K562 (cell line): ENCODE measurements at regions not wholly inside any gene's neighbourhood (a gene's known extent, or its start where the extent isn't known, plus 50 kb on each side); places are given as distances from the start of the nearest gene placed in this dataset.

Experiments used
- ATAC-seq: fragments of 200-7000 bp; cut with Tn5 transposase; 3 replicates; pipeline ENCODE4 v1.9.1; 2020; ENCODE audit warnings: moderate library complexity
- BruUV-seq: library from RNA; stranded (reverse); fragments of 400-500 nt; replicated peaks from 2 replicates; lab custom pipeline; 2021; lab: Mats Ljungman, UMichigan
- CTCF ChIA-PET: fragments of 300-600 bp; formaldehyde crosslinking; extraction: SDS; loops from one replicate; lab custom pipeline; 2021; ENCODE audit warnings: low intra/inter-chr PET ratio; lab: Yijun Ruan, JAX
- POLR2A ChIA-PET: fragments of 300-600, 350-650 bp; sonication (Branson Sonifier 250); formaldehyde crosslinking; extraction: SDS; loops from one replicate; lab custom pipeline; 2021; ENCODE audit warnings: antibody characterized with exemption, inconsistent platforms; lab: Yijun Ruan, JAX
- DNase-seq, 4 experiments: peaks; one replicate each; pipeline versions ENCODE4 v3.0.0 to v3.0.0-alpha.2; 2011 to 2018; ENCODE audit warnings: low spot score in 3 of 4, mixed read lengths in 3 of 4; ENCODE audit errors: extremely low read depth in 1 of 4
- FAIRE-seq: peaks from 2 replicates; lab custom pipeline; 2011; peaks lifted over from hg19 to GRCh38; lab: Jason Lieb, UNC
- H2AFZ ChIP-seq: 2 replicates; pipeline ENCODE4 v1.6.0; 2011; ENCODE audit warnings: low read depth, low read length, control low read depth, inconsistent platforms
- H3K27ac ChIP-seq: fragments of 200-600 bp; 3 replicates; pipeline ENCODE4 v1.8.0; 2011; ENCODE audit warnings: low read depth, mild to moderate bottlenecking, control low read depth, inconsistent platforms, low read length, moderate library complexity, mixed read lengths; ENCODE audit errors: extremely low read depth
- H3K27me3 ChIP-seq, 2 experiments: fragments of 300-600 bp in 1 of 2; 2 replicates in 1 of 2; 3 replicates in 1 of 2; pipeline versions ENCODE4 v1.6.0 to v1.8.0; 2011; ENCODE audit warnings: inconsistent platforms in 2 of 2, low read length in 2 of 2, mild to moderate bottlenecking in 1 of 2, mixed read lengths in 1 of 2, moderate library complexity in 1 of 2; ENCODE audit not compliant: control insufficient read depth in 2 of 2, insufficient read depth in 2 of 2
- H3K36me3 ChIP-seq: fragments of 300-600 bp; 3 replicates; pipeline ENCODE4 v1.8.0; 2011; ENCODE audit warnings: mild to moderate bottlenecking, low read length, inconsistent platforms; ENCODE audit not compliant: control insufficient read depth, insufficient read depth
- H3K4me1 ChIP-seq, 2 experiments: fragments of 200-600 bp in 1 of 2; replicated peaks in 1 of 2; 2 replicates in 1 of 2; 3 replicates in 1 of 2; pipeline versions ENCODE4 v1.5.1 to v1.8.0; 2011; ENCODE audit warnings: inconsistent platforms in 2 of 2, low read length in 2 of 2, mild to moderate bottlenecking in 1 of 2, mixed read lengths in 1 of 2, moderate library complexity in 1 of 2; ENCODE audit not compliant: control insufficient read depth in 2 of 2, insufficient read depth in 2 of 2
- H3K4me2 ChIP-seq: 2 replicates; pipeline ENCODE4 v1.6.1; 2011; ENCODE audit warnings: low read length, control low read depth, inconsistent platforms, mixed read lengths; ENCODE audit not compliant: insufficient read depth
- H3K4me3 ChIP-seq: fragments of 200-600 bp; sonication (generic), shearing (Covaris generic); 2 replicates; pipeline ENCODE4 v1.5.1; 2016; ENCODE audit warnings: control low read depth, inconsistent platforms
- H3K79me2 ChIP-seq: fragments of 200-600 bp; 3 replicates; pipeline ENCODE4 v1.8.0; 2011; ENCODE audit warnings: low read length, inconsistent platforms; ENCODE audit not compliant: control insufficient read depth, insufficient read depth
- H3K9ac ChIP-seq, 2 experiments: 2 replicates each; pipeline versions ENCODE4 v1.6.0 to v1.6.1; 2011; ENCODE audit warnings: low read depth in 2 of 2, low read length in 2 of 2, control low read depth in 1 of 2, inconsistent platforms in 1 of 2, mild to moderate bottlenecking in 1 of 2, mixed read lengths in 1 of 2; ENCODE audit not compliant: insufficient read depth in 1 of 2
- H3K9me1 ChIP-seq: one replicate; pipeline ENCODE4 v1.6.0; 2011; ENCODE audit warnings: inconsistent platforms, mild to moderate bottlenecking, low read length, moderate library complexity; ENCODE audit not compliant: control insufficient read depth, insufficient read depth
- H3K9me3 ChIP-seq: replicated peaks from 2 replicates; pipeline ENCODE4 v1.5.1; 2011; ENCODE audit warnings: low read depth, low read length, inconsistent platforms; ENCODE audit not compliant: control insufficient read depth, insufficient read depth
- H4K20me1 ChIP-seq: replicated peaks from 2 replicates; pipeline ENCODE4 v1.6.1; 2011; ENCODE audit warnings: low read length, inconsistent platforms, mixed read lengths; ENCODE audit not compliant: control insufficient read depth, insufficient read depth
- BDP1 ChIP-seq: IDR thresholded peaks from 3 replicates; pipeline ENCODE4 v1.6.1; 2011; ENCODE audit not compliant: insufficient read length, insufficient read depth
- CEBPB ChIP-seq: fragments of 450-650 bp; IDR thresholded peaks from 2 replicates; pipeline ENCODE4 v1.6.1; 2016; ENCODE audit warnings: missing genetic modification characterization, missing compliant biosample characterization
- FOXJ3 ChIP-seq: sonication (generic); formaldehyde crosslinking; IDR thresholded peaks from 2 replicates; pipeline ENCODE4 v1.4.0; 2020; ENCODE audit warnings: mild to moderate bottlenecking, missing genetic modification reagents
- HDGF ChIP-seq: fragments of 450-650 bp; IDR thresholded peaks from 2 replicates; pipeline ENCODE4 v1.6.1; 2016
- IRF2 ChIP-seq: sonication (generic); formaldehyde crosslinking; IDR thresholded peaks from 2 replicates; pipeline ENCODE4 v1.8.1; 2022; ENCODE audit warnings: mild to moderate bottlenecking, missing genetic modification reagents
- KDM2B ChIP-seq: fragments of 250-450 bp; sonication (Bioruptor Pico); IDR thresholded peaks from 2 replicates; pipeline ENCODE4 v1.8.0; 2021; ENCODE audit warnings: mild to moderate bottlenecking, moderate library complexity
- MAZ ChIP-seq, 2 experiments: fragments of 450-650 bp in 1 of 2; sonication (generic) in 1 of 2; formaldehyde crosslinking; IDR thresholded peaks in 1 of 2; conservative IDR thresholded peaks in 1 of 2; 2 replicates each; pipeline versions ENCODE4 v1.4.0 to v1.5.0; 2020; ENCODE audit warnings: mild to moderate bottlenecking in 1 of 2, missing genetic modification reagents in 1 of 2
- NR2C2 ChIP-seq, 2 experiments: fragments of 200-800 bp in 1 of 2; sonication (Bioruptor generic) in 1 of 2; sonication (generic) in 1 of 2; formaldehyde crosslinking in 1 of 2; IDR thresholded peaks; 2 replicates each; pipeline versions ENCODE4 v1.6.1 to v1.8.0; 2016 to 2022; ENCODE audit warnings: mild to moderate bottlenecking in 1 of 2, missing compliant biosample characterization in 1 of 2, missing genetic modification characterization in 1 of 2, missing genetic modification reagents in 1 of 2
- TBL1XR1 ChIP-seq, 2 experiments: IDR thresholded peaks; 2 replicates each; pipeline ENCODE4 v1.6.1; 2012; ENCODE audit warnings: improper control_type of control experiment in 2 of 2, low read length in 2 of 2, mild to moderate bottlenecking in 1 of 2
- TCF7 ChIP-seq: sonication (generic); IDR thresholded peaks from 2 replicates; pipeline ENCODE4 v1.6.1; 2016; ENCODE audit warnings: antibody characterized with exemption, borderline replicate concordance
- ZNF282 ChIP-seq: sonication (generic); formaldehyde crosslinking; IDR thresholded peaks from 2 replicates; pipeline ENCODE4 v1.8.1; 2023; ENCODE audit warnings: missing genetic modification reagents
- ZNF384 ChIP-seq: IDR thresholded peaks from 2 replicates; pipeline ENCODE4 v1.6.1; 2012; ENCODE audit warnings: low read depth, low read length, improper control_type of control experiment
- ZNF444 ChIP-seq: fragments of 250-450 bp; sonication (Bioruptor Pico); IDR thresholded peaks from 2 replicates; pipeline ENCODE4 v1.4.0; 2020; ENCODE audit warnings: mild to moderate bottlenecking, moderate library complexity
- ZNF57 ChIP-seq: fragments of 450-650 bp; formaldehyde crosslinking; IDR thresholded peaks from 2 replicates; pipeline ENCODE4 v1.4.0; 2020; ENCODE audit warnings: mild to moderate bottlenecking, moderate library complexity
- ZNF717 ChIP-seq: fragments of 250-450 bp; sonication (Bioruptor Pico); IDR thresholded peaks from 2 replicates; pipeline ENCODE4 v1.5.0; 2021
- ZSCAN29 ChIP-seq: fragments of 450-650 bp; IDR thresholded peaks from 2 replicates; pipeline ENCODE4 v1.6.1; 2017
- WGBS: fragments of 100-300 bp; shearing (Covaris generic); methylation state at CpG from one replicate; pipeline ENCODE4 v1.1.6; 2016; ENCODE audit warnings: low coverage, mixed read lengths; ENCODE audit not compliant: insufficient coverage; ENCODE audit errors: missing lambda C conversion rate; 5-methylcytosine and 5-hydroxymethylcytosine counted together
- in situ Hi-C: fragments of 300-500 bp; cut with MboI; formaldehyde crosslinking; loops from 4 replicates; pipeline ENCODE4 v1.15.0; 2018; ENCODE audit warnings: inconsistent platforms, mixed read lengths
- intact Hi-C: fragments of 100-400 bp; cut with micrococcal nuclease; formaldehyde crosslinking; loops from 2 replicates; pipeline ENCODE4 v1.14.2; 2022
- TF ChIP-seq, protein P1 (sequence below): sonication (generic); formaldehyde crosslinking; IDR thresholded peaks from 2 replicates; pipeline ENCODE4 v1.8.1; 2023; ENCODE audit warnings: mild to moderate bottlenecking, missing genetic modification reagents, moderate library complexity
- TF ChIP-seq, protein P2 (sequence below), 2 experiments: fragments of 450-650 bp in 1 of 2; IDR thresholded peaks; 2 replicates each; pipeline ENCODE4 v1.6.1; 2011 to 2017; ENCODE audit warnings: low read depth in 2 of 2, antibody characterized with exemption in 1 of 2, borderline replicate concordance in 1 of 2, low read length in 1 of 2, mild to moderate bottlenecking in 1 of 2, mixed read lengths in 1 of 2; ENCODE audit not compliant: control insufficient read depth in 1 of 2

DNA sequence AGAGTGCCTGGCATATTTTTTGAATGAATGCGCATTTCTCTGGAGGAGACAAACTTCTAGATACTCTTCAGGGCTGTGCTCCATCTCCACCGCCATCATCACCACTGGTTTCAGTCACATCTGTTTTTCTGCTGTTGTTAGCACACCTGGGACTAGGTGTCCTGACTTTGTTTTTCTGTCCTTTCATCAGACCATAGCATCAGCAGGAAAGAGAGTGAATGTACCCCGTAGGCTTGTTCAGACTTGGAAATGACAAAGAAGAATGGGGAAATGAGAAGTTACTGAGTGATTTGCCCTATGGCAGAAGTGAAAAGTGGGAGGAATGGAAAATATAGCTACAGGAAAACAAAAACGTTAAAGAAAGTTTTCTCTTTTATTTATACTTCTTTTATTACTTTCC lies 965.2 kb upstream of the FANCL start (continued):
- TF ChIP-seq ZSCAN29 = no peak
- TF ChIP-seq ZNF717 (CRISPR knock-in tag) = no peak
- TF ChIP-seq ZNF282 = no peak
- TF ChIP-seq MAZ (CRISPR knock-in tag; conservative IDR thresholded peaks at IDR 0.05 in 1 of 2, IDR thresholded peaks at IDR 0.05 in 1 of 2) = no peak
- TF ChIP-seq ZNF57 (CRISPR knock-in tag) = no peak
- no peak for TF ChIP-seq TBL1XR1 (IDR thresholded peaks at IDR 0.05; ENCODE audit: low read length in 2 of 2)
- no peak for TF ChIP-seq KDM2B (CRISPR knock-in tag)
- TF ChIP-seq, protein P1, sequence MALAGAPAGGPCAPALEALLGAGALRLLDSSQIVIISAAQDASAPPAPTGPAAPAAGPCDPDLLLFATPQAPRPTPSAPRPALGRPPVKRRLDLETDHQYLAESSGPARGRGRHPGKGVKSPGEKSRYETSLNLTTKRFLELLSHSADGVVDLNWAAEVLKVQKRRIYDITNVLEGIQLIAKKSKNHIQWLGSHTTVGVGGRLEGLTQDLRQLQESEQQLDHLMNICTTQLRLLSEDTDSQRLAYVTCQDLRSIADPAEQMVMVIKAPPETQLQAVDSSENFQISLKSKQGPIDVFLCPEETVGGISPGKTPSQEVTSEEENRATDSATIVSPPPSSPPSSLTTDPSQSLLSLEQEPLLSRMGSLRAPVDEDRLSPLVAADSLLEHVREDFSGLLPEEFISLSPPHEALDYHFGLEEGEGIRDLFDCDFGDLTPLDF (CRISPR knock-in tag) = no peak
- no peak for TF ChIP-seq TCF7

- BruUV-seq = no TSS peak
- no peaks in the 10 kb centered on the region for H3K9me1 ChIP-seq
- TF ChIP-seq BDP1 = no peak
- TF ChIP-seq, protein P2, sequence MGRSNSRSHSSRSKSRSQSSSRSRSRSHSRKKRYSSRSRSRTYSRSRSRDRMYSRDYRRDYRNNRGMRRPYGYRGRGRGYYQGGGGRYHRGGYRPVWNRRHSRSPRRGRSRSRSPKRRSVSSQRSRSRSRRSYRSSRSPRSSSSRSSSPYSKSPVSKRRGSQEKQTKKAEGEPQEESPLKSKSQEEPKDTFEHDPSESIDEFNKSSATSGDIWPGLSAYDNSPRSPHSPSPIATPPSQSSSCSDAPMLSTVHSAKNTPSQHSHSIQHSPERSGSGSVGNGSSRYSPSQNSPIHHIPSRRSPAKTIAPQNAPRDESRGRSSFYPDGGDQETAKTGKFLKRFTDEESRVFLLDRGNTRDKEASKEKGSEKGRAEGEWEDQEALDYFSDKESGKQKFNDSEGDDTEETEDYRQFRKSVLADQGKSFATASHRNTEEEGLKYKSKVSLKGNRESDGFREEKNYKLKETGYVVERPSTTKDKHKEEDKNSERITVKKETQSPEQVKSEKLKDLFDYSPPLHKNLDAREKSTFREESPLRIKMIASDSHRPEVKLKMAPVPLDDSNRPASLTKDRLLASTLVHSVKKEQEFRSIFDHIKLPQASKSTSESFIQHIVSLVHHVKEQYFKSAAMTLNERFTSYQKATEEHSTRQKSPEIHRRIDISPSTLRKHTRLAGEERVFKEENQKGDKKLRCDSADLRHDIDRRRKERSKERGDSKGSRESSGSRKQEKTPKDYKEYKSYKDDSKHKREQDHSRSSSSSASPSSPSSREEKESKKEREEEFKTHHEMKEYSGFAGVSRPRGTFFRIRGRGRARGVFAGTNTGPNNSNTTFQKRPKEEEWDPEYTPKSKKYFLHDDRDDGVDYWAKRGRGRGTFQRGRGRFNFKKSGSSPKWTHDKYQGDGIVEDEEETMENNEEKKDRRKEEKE (IDR thresholded peaks at IDR 0.05; ENCODE audit: borderline replicate concordance in 1 of 2, control insufficient read depth in 1 of 2, low read depth in 2 of 2, low read length in 1 of 2) = no peak
- no peak for TF ChIP-seq CEBPB
- no peak for TF ChIP-seq FOXJ3
- TF ChIP-seq ZSCAN29 = no peak
- TF ChIP-seq ZNF384 = no peak
- TF ChIP-seq IRF2 (CRISPR knock-in tag) = no peak
- no peak for TF ChIP-seq HDGF
- TF ChIP-seq NR2C2 (CRISPR knock-in tag; IDR thresholded peaks at IDR 0.05) = no peak
- no peak for TF ChIP-seq NR2C2 (tag; IDR thresholded peaks at IDR 0.05)
- TF ChIP-seq ZNF444 (CRISPR knock-in tag) = no peak
Measured at GRCh38 chr2:59204040-59204439, 962.9 kb upstream of the FANCL start.

More at GRCh38 chr2:59204040-59204439, 962.9 kb upstream of the FANCL start:
- Histone ChIP-seq H3K4me1 (no peaks in the 10 kb centered on the region), H3K27ac (no peak overlapping the region), H3K36me3 (no peaks in the 10 kb centered on the region), H3K4me2 (no peak overlapping the region), H4K20me1 (no peaks in the 10 kb centered on the region), H3K79me2 (no peaks in the 10 kb centered on the region), H3K4me3 (no peak overlapping the region), H3K9me3 (no peaks in the 10 kb centered on the region), H3K9ac (no peak overlapping the region), H3K27me3 (no peaks in the 10 kb centered on the region), H2AFZ (no peak overlapping the region)
- in situ Hi-C loops (no loop called here), intact Hi-C loops (no loop called here)
- ChIA-PET POLR2A (no interaction called here), CTCF (interaction anchor here (0.6 kb wide), 1 partner anchor 561 kb away, joined by 3 read pairs; no protein-coding TSS in a partner anchor)
- 0% methylated on average over 1 of the region's 1 CpG for WGBS
- no peak for ATAC-seq
- no peak for FAIRE-seq
- DNase-seq = no peak
